Neural cell (in vitro differentiated cells): ENCODE measurements at regions not wholly inside any gene's neighbourhood (a gene's known extent, or its start where the extent isn't known, plus 50 kb on each side); places are given as distances from the start of the nearest gene placed in this dataset.

Source experiments
- EP300 ChIP-seq: fragments of 450-650 bp; conservative IDR thresholded peaks from 2 replicates; pipeline ENCODE4 v1.6.1; 2014; ENCODE audit warnings: antibody characterized with exemption, mild to moderate bottlenecking, moderate library complexity; ENCODE audit not compliant: poor library complexity, severe bottlenecking
- POLR2AphosphoS5 ChIP-seq: IDR thresholded peaks from 2 replicates; pipeline ENCODE4 v1.6.1; 2012
- RAD21 ChIP-seq: fragments of 450-650 bp; conservative IDR thresholded peaks from 2 replicates; pipeline ENCODE4 v1.6.1; 2014; ENCODE audit warnings: antibody characterized with exemption, mild to moderate bottlenecking, moderate library complexity
- REST ChIP-seq: IDR thresholded peaks from 2 replicates; pipeline ENCODE4 v1.6.1; 2012; ENCODE audit warnings: borderline replicate concordance
- TAF1 ChIP-seq: IDR thresholded peaks from 2 replicates; pipeline ENCODE4 v1.6.1; 2012; ENCODE audit warnings: low read depth
- TF ChIP-seq, protein P1 (sequence below): fragments of 450-650 bp; IDR thresholded peaks from 2 replicates; pipeline ENCODE4 v1.5.1; 2014; ENCODE audit warnings: antibody characterized with exemption, mild to moderate bottlenecking, moderate library complexity; ENCODE audit not compliant: poor library complexity, severe bottlenecking

GRCh38 chr20:40110311-40110831 is 578.7 kb downstream of the MAFB start:
- TF ChIP-seq EP300 (no peak), RAD21 (no peak), TAF1 (no peak), REST (no peak), POLR2AphosphoS5 (no peak)
- TF ChIP-seq, protein P1, sequence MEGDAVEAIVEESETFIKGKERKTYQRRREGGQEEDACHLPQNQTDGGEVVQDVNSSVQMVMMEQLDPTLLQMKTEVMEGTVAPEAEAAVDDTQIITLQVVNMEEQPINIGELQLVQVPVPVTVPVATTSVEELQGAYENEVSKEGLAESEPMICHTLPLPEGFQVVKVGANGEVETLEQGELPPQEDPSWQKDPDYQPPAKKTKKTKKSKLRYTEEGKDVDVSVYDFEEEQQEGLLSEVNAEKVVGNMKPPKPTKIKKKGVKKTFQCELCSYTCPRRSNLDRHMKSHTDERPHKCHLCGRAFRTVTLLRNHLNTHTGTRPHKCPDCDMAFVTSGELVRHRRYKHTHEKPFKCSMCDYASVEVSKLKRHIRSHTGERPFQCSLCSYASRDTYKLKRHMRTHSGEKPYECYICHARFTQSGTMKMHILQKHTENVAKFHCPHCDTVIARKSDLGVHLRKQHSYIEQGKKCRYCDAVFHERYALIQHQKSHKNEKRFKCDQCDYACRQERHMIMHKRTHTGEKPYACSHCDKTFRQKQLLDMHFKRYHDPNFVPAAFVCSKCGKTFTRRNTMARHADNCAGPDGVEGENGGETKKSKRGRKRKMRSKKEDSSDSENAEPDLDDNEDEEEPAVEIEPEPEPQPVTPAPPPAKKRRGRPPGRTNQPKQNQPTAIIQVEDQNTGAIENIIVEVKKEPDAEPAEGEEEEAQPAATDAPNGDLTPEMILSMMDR, result no peak
